ENCODE measurements at regions not wholly inside any gene's neighbourhood (a gene's known extent, or its start where the extent isn't known, plus 50 kb on each side); places are given as distances from the start of the nearest gene placed in this dataset.

DNA sequence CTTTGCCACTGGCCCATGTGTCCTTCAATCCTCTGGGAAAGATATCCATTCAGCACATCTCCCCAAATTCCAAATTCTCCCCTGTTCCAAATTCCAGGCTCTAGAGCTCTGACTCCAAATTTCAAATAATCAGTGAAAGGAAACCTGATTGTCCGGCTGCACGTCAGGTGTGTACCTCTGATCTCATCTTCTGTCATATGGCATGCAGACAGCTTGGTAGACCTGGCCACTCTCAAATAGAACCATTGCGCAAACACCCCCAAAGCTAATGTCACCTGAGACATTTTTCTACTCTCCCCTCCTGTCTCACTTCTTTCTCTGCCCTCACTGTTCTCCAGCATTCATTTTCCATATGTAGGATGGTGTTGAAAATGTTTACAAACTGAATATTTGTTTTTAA lies 337.0 kb upstream of the DYNLRB2 start:
- TF ChIP-seq, protein P1, sequence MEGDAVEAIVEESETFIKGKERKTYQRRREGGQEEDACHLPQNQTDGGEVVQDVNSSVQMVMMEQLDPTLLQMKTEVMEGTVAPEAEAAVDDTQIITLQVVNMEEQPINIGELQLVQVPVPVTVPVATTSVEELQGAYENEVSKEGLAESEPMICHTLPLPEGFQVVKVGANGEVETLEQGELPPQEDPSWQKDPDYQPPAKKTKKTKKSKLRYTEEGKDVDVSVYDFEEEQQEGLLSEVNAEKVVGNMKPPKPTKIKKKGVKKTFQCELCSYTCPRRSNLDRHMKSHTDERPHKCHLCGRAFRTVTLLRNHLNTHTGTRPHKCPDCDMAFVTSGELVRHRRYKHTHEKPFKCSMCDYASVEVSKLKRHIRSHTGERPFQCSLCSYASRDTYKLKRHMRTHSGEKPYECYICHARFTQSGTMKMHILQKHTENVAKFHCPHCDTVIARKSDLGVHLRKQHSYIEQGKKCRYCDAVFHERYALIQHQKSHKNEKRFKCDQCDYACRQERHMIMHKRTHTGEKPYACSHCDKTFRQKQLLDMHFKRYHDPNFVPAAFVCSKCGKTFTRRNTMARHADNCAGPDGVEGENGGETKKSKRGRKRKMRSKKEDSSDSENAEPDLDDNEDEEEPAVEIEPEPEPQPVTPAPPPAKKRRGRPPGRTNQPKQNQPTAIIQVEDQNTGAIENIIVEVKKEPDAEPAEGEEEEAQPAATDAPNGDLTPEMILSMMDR (IDR thresholded peaks at IDR 0.05), result no peak
- TF ChIP-seq POLR2A (IDR thresholded peaks at IDR 0.05; ENCODE audit: low read depth), result no peak
- TF ChIP-seq EP300 (IDR thresholded peaks at IDR 0.05), result no peak

Data from esophagus muscularis mucosa (tissue), 4 donors.